ENCODE measurements at regions not wholly inside any gene's neighbourhood (a gene's known extent, or its start where the extent isn't known, plus 50 kb on each side); places are given as distances from the start of the nearest gene placed in this dataset.

DNA sequence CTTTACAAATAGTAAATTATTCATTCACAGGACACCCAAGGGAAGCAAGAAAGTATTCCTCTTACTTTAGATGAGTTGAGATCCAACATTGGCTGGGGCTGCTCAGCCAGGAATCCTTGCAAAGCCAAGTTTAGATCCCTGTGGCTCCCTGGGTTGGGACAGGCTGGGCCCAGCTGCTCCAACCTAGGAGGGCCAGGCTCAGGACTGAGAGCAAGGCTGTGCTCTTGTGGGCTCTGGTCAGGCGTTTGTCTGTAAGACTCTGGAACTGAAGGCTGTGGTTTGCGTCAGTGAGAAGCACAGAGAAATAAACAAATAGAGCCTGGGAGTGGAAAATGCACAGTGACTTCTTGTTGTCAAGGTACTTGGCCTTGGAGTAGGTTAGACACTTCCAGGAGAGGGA lies 53.2 kb upstream of the TMEM273 start:
- TF ChIP-seq, protein P1, sequence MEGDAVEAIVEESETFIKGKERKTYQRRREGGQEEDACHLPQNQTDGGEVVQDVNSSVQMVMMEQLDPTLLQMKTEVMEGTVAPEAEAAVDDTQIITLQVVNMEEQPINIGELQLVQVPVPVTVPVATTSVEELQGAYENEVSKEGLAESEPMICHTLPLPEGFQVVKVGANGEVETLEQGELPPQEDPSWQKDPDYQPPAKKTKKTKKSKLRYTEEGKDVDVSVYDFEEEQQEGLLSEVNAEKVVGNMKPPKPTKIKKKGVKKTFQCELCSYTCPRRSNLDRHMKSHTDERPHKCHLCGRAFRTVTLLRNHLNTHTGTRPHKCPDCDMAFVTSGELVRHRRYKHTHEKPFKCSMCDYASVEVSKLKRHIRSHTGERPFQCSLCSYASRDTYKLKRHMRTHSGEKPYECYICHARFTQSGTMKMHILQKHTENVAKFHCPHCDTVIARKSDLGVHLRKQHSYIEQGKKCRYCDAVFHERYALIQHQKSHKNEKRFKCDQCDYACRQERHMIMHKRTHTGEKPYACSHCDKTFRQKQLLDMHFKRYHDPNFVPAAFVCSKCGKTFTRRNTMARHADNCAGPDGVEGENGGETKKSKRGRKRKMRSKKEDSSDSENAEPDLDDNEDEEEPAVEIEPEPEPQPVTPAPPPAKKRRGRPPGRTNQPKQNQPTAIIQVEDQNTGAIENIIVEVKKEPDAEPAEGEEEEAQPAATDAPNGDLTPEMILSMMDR (IDR thresholded peaks at IDR 0.05 in 8 of 11, conservative IDR thresholded peaks at IDR 0.05 in 3 of 11): no peak
- no peak for TF ChIP-seq POLR2A (IDR thresholded peaks at IDR 0.05)
- no peak for TF ChIP-seq POLR2AphosphoS5 (IDR thresholded peaks at IDR 0.05)

Data from spleen (tissue), 7 donors.